ENCODE measurements at regions not wholly inside any gene's neighbourhood (a gene's known extent, or its start where the extent isn't known, plus 50 kb on each side); places are given as distances from the start of the nearest gene placed in this dataset.

DNA sequence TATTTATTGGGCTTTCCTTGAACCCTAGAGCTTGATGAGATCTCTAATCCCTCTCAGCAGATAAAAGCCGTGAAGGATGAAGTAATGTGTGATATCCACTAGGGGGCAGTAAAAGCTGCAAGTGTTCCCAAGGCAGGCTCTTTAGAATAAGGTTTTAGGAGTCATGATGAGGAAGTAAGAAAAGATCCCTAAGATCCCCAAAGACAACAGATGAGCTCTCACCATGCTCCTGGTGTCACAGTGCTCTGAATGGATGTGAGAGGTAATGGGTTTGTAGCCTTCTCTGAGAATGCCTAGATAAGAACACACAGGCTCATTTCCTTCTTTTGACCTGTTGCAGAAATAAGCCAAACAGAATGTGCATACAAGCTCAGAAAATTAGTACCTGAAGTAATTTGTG is 70.4 kb upstream of the ITPRID1 start:
- Histone ChIP-seq H3K36me3 (ENCODE audit: control insufficient read depth, insufficient read depth, low read length) (no peaks in the 10 kb centered on the region), H3K27me3 (ENCODE audit: control insufficient read depth, insufficient read depth, low read length) (no peaks in the 10 kb centered on the region), H3K4me3 (ENCODE audit: low read depth, low read length) (no peak overlapping the region)
- DNase-seq (ENCODE audit: low read depth) (peak; percentile 62), FAIRE-seq (peak; percentile 82)
- TF ChIP-seq, protein P1, sequence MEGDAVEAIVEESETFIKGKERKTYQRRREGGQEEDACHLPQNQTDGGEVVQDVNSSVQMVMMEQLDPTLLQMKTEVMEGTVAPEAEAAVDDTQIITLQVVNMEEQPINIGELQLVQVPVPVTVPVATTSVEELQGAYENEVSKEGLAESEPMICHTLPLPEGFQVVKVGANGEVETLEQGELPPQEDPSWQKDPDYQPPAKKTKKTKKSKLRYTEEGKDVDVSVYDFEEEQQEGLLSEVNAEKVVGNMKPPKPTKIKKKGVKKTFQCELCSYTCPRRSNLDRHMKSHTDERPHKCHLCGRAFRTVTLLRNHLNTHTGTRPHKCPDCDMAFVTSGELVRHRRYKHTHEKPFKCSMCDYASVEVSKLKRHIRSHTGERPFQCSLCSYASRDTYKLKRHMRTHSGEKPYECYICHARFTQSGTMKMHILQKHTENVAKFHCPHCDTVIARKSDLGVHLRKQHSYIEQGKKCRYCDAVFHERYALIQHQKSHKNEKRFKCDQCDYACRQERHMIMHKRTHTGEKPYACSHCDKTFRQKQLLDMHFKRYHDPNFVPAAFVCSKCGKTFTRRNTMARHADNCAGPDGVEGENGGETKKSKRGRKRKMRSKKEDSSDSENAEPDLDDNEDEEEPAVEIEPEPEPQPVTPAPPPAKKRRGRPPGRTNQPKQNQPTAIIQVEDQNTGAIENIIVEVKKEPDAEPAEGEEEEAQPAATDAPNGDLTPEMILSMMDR (IDR thresholded peaks at IDR 0.05; ENCODE audit: insufficient read depth, low read length, severe bottlenecking) = peak; percentile 69

GRCh38 chr7:31444196-31444595 is 69.7 kb upstream of the ITPRID1 start:
- FAIRE-seq = no peak
- TF ChIP-seq, protein P1 (IDR thresholded peaks at IDR 0.05; ENCODE audit: insufficient read depth, low read length, severe bottlenecking) = no peak

DNA sequence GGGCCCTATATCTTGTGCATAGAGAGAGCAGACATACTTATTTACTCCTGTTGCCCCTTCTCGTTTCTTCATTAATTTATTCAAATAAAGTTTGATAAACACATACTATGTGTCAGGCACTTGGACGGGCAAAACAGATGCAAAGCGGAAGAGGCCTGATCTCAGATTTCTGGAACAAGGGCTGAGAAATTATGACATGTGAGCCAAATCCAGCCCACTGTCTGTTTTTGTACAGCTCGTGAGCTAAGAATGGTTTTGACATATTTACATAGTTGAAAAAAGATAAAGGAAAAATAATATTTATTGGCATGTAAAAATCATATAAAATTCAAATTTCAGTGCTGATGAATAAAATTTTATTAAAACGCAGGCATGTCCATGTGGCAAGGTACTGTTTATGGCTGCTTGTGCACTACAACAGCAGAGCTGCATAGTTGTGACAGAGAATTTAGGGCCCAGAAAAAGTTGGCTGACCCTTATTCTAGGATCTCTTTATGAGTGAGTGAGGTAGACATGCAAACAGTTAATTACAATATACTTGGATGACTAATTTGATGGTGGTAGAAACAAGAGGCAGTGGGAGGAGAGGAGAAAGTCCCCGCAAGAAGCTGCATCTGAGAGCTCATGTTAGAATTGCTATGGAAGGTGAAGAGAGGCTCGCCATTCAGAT is 68.1 kb upstream of the ITPRID1 start:
- no peaks in the 10 kb centered on the region for H3K36me3 ChIP-seq (ENCODE audit: control insufficient read depth, insufficient read depth, low read length)
- no peaks in the 10 kb centered on the region for H3K27me3 ChIP-seq (ENCODE audit: control insufficient read depth, insufficient read depth, low read length)
- H3K4me3 ChIP-seq (ENCODE audit: low read depth, low read length) = no peak overlapping the region
- no peak for DNase-seq (ENCODE audit: low read depth)
- FAIRE-seq = no peak
- TF ChIP-seq, protein P1 (IDR thresholded peaks at IDR 0.05; ENCODE audit: insufficient read depth, low read length, severe bottlenecking) = no peak

More at GRCh38 chr7:31444196-31444595, 69.7 kb upstream of the ITPRID1 start:
- DNase-seq (ENCODE audit: low read depth) = no peak
- H3K27me3 ChIP-seq (ENCODE audit: control insufficient read depth, insufficient read depth, low read length) = no peaks in the 10 kb centered on the region
- H3K4me3 ChIP-seq (ENCODE audit: low read depth, low read length) = no peak overlapping the region
- H3K36me3 ChIP-seq (ENCODE audit: control insufficient read depth, insufficient read depth, low read length) = no peaks in the 10 kb centered on the region

DNA sequence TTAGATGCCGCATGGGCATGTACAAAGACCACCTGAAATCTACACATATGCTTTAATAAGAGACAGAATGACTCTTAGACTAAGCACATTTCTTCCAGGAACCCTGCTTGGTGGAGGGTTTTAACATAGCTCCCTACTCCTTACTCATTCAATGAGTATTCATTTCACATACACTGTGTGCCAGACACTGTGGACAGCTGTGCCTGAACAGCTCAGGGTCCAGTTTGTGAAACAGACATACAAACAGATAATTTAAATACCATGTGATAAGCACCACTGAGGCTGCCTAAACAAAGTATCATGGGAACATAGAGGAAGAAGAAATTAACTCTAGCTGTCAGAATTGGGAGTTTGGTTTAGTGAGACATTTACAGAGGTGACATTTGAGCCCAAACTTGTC is 65.2 kb upstream of the ITPRID1 start:
- TF ChIP-seq, protein P1 (IDR thresholded peaks at IDR 0.05; ENCODE audit: insufficient read depth, low read length, severe bottlenecking) = no peak
- no peaks in the 10 kb centered on the region for H3K36me3 ChIP-seq (ENCODE audit: control insufficient read depth, insufficient read depth, low read length)
- no peak overlapping the region for H3K4me3 ChIP-seq (ENCODE audit: low read depth, low read length)
- no peak for DNase-seq (ENCODE audit: low read depth)
- FAIRE-seq = no peak
- H3K27me3 ChIP-seq (ENCODE audit: control insufficient read depth, insufficient read depth, low read length) = no peaks in the 10 kb centered on the region

DNA sequence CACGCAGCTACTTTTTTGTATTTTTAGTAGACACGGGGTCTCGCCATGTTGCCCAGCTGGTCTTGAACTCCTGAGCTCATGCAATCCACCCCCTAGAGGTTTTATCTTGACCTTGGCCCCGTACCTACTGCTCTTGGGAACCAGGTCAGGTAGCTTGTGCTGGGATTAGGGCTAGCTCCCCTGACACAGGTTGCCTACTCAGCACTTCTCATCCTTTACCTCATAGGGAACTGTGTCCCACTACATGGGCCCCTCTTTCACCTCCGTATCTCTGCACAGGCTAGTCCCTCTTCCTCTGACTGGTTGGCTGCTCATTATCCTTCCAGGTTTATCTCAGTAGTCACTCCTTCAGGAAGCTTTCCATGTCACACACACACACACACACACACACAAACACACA is 58.0 kb upstream of the ITPRID1 start:
- no peak overlapping the region for H3K4me3 ChIP-seq (ENCODE audit: low read depth, low read length)
- DNase-seq (ENCODE audit: low read depth) = no peak
- no peaks in the 10 kb centered on the region for H3K27me3 ChIP-seq (ENCODE audit: control insufficient read depth, insufficient read depth, low read length)
- TF ChIP-seq, protein P1 (IDR thresholded peaks at IDR 0.05; ENCODE audit: insufficient read depth, low read length, severe bottlenecking) = no peak
- H3K36me3 ChIP-seq (ENCODE audit: control insufficient read depth, insufficient read depth, low read length) = no peaks in the 10 kb centered on the region
- no peak for FAIRE-seq
